ENCODE measurements at regions not wholly inside any gene's neighbourhood (a gene's known extent, or its start where the extent isn't known, plus 50 kb on each side); places are given as distances from the start of the nearest gene placed in this dataset.

- no peak for TF ChIP-seq CTCF (IDR thresholded peaks at IDR 0.05)
- no peak for TF ChIP-seq POLR2A (IDR thresholded peaks at IDR 0.05)
These were observed 74.7 kb upstream of the INSIG1 start for GRCh38 chr7:155223021-155223420.

All from esophagus squamous epithelium (tissue), 4 donors.